Thymus (tissue), 11 donors: ENCODE measurements at regions not wholly inside any gene's neighbourhood (a gene's known extent, or its start where the extent isn't known, plus 50 kb on each side); places are given as distances from the start of the nearest gene placed in this dataset.
"Not testable (repeated sequence)": the region's sequence is repeated elsewhere in the genome, so short reads cannot be mapped to it uniquely, and the experiment has no call there.

Experiments
- DNase-seq, 9 donors: peaks; one replicate each; pipeline ENCODE4 v3.0.0-alpha.2; 2013; ENCODE audit warnings: low spot score in 9 of 9, low read depth in 6 of 9, missing footprints in 1 of 9
- H3K27ac ChIP-seq, 2 donors: one replicate each; pipeline ENCODE4 v1.5.1; 2013; ENCODE audit warnings: control low read depth in 1 of 2, low read depth in 1 of 2, low read length in 1 of 2, mild to moderate bottlenecking in 1 of 2, moderate library complexity in 1 of 2
- H3K27me3 ChIP-seq, 2 donors: one replicate each; pipeline ENCODE4 v1.5.1; 2013; ENCODE audit warnings: low read length in 1 of 2; ENCODE audit not compliant: control insufficient read depth in 2 of 2, insufficient read depth in 1 of 2
- H3K36me3 ChIP-seq, 2 donors: one replicate each; pipeline ENCODE4 v1.5.1; 2013; ENCODE audit warnings: low read length in 1 of 2, mild to moderate bottlenecking in 1 of 2, moderate library complexity in 1 of 2; ENCODE audit not compliant: control insufficient read depth in 2 of 2, insufficient read depth in 2 of 2
- H3K4me1 ChIP-seq, 2 donors: one replicate each; pipeline ENCODE4 v1.5.1; 2013; ENCODE audit warnings: low read length in 2 of 2; ENCODE audit not compliant: control insufficient read depth in 2 of 2, insufficient read depth in 2 of 2
- H3K4me3 ChIP-seq, 2 donors: one replicate each; pipeline ENCODE4 v1.5.1; 2013; ENCODE audit warnings: low read length in 2 of 2, control low read depth in 1 of 2, mild to moderate bottlenecking in 1 of 2
- H3K9me3 ChIP-seq, 2 donors: one replicate each; pipeline ENCODE4 v1.5.1; 2013; ENCODE audit warnings: low read length in 1 of 2, mild to moderate bottlenecking in 1 of 2; ENCODE audit not compliant: control insufficient read depth in 2 of 2, insufficient read depth in 1 of 2
- WGBS: extraction: QIAGEN DNeasy Blood & Tissue Kit; methylation state at CpG from one replicate; pipeline ENCODE4 v1.1.7; 2013; 5-methylcytosine and 5-hydroxymethylcytosine counted together
- donor health status: healthy.

- Histone ChIP-seq H3K4me3 (no peak overlapping the region), H3K4me1 (peaks cover 0 to 8% of the 10 kb centered on the region in 2 donors), H3K27me3 (peaks cover 0 to 7% of the 10 kb centered on the region in 2 donors), H3K27ac (no peak overlapping the region), H3K36me3 (no peaks in the 10 kb centered on the region), H3K9me3 (peaks cover 0 to 5% of the 10 kb centered on the region in 2 donors)
- DNase-seq = no peak
- 91% methylated on average over 9 of the region's 9 CpGs for WGBS
These were observed 191.9 kb downstream of the C9orf50 start for GRCh38 chr9:129428864-129429577.

DNA sequence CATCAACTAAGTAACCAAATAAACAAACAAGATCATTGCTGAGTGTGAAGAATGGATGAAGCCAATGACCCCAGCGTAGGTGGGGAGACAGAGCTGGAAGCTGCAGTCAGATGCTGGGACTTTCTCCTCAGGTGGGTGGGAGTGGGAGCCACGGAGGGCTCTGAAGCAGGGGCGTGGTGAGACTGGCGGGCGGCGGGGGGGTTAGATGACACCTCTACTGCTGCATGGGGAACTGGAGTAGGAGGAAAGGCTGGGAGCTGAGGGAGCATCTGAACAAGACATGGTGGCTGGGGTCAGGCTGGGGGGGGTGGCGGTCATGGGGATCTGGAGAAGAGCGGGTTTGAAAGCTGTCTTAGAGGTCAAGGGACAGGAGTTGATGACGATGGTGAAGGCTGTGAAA is 193.8 kb downstream of the C9orf50 start:
- no peak overlapping the region for H3K27ac ChIP-seq
- DNase-seq = no peak
- H3K4me1 ChIP-seq = peaks cover 0 to 16% of the 10 kb centered on the region in 2 donors
- no peak overlapping the region for H3K4me3 ChIP-seq
- 84% methylated on average over 9 of the region's 9 CpGs for WGBS
- H3K27me3 ChIP-seq = peaks cover 0 to 6% of the 10 kb centered on the region in 2 donors
- H3K36me3 ChIP-seq = no peaks in the 10 kb centered on the region
- peaks cover 0 to 8% of the 10 kb centered on the region in 2 donors for H3K9me3 ChIP-seq

DNA sequence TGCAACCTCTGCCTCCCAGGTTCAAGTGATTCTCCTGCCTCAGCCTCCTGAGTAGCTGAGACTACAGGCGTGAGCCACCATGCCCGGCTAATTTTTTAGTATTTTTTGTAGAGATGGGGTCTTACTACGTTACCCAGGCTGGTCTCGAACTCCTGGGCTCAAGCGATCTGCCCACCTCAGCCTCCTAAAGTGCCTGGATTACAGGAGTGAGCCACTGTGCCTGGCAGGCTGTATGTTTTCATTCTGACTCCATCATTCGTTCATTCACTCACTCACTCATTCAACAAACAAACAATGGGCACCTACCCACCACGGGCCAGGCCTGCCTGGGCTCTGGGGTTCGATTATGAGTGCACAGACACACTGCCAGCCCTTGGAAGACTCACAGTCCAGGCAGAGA is 197.1 kb downstream of the C9orf50 start:
- H3K9me3 ChIP-seq, H3K27ac ChIP-seq, H3K36me3 ChIP-seq, DNase-seq, H3K27me3 ChIP-seq, H3K4me3 ChIP-seq: not testable (repeated sequence)
- peaks cover 0 to 16% of the 10 kb centered on the region in 2 donors for H3K4me1 ChIP-seq
- WGBS = 97% methylated on average over 8 of the region's 8 CpGs

DNA sequence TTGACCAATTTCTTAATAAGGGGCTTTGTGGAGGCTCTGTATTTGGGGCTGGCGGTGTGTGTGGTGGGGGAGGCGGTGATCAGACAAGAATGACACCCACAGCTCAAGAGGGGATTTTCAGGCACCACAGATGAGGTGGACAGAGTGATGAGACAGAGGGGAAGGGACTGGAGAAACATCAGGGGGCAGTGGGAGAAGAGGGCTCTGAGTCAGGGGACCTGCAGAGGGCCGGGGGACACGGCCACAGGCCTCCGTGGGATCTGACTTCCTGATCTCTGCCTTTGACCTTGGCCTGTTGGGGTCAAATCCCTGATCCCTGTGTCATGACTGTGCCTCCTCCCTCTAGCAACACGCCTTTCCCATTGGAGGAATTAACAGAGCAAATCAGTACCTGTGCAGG is 197.7 kb downstream of the C9orf50 start:
- Histone ChIP-seq H3K4me1 (peaks cover 0 to 11% of the 10 kb centered on the region in 2 donors), H3K36me3 (no peaks in the 10 kb centered on the region), H3K9me3 (peaks cover 0 to 8% of the 10 kb centered on the region in 2 donors), H3K27ac (no peak overlapping the region), H3K27me3 (peaks cover 0 to 5% of the 10 kb centered on the region in 2 donors), H3K4me3 (no peak overlapping the region)
- no peak for DNase-seq
- 89% methylated on average over 6 of the region's 6 CpGs for WGBS

- peaks cover 0 to 5% of the 10 kb centered on the region in 2 donors for H3K27me3 ChIP-seq
- whole genome bisulfite sequencing = 23% methylated on average over 12 of the region's 12 CpGs
- peaks cover 0 to 11% of the 10 kb centered on the region in 2 donors for H3K4me1 ChIP-seq
- H3K4me3 ChIP-seq = no peak overlapping the region
- H3K9me3 ChIP-seq = peaks cover 0 to 8% of the 10 kb centered on the region in 2 donors
- no peak overlapping the region for H3K27ac ChIP-seq
- DNase-seq = no peak
- no peaks in the 10 kb centered on the region for H3K36me3 ChIP-seq
These were observed 198.1 kb downstream of the C9orf50 start for GRCh38 chr9:129422843-129423192.

DNA sequence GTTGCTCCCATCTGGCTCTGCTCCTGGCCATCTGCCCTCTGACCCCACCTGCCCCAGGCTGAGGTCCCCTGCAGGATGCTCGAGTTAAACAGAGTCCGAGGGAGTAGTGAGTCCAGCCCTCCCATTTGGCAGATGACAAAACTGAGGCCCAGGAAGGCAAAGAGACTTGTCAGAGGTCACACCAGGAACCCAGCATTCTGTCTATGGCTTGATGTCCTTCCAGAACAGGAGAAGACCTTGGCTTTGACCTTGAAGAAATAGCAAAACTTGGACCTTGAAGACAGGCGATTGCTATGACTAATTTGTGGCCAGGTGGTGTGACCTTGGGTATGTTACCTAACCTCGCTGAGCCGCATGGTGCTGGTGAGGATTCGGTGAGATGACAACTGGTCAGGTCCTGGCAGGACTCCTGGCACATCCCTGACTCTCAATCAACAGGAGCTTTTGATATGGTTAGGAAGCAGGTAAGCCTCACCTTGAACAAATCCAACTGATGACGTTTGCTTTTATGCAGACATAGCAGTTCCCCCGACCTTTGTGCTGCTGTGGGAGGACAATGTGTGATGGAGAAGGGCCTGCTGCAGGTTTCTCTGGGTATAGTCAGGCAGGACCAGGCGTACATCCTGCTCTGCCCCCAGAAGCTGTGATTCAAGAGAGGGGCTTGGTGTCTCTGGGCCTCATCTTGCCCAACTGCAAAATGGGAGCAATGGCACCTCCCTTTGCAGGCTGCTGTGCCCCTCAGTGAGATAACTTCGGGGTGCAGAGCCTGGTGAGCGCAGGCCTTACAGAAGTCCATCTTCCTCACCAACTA is 198.7 kb downstream of the C9orf50 start:
- H3K27me3 ChIP-seq = peaks cover 0 to 3% of the 10 kb centered on the region in 2 donors
- no peak for DNase-seq
- WGBS = 78% methylated on average over 11 of the region's 11 CpGs
- H3K4me3 ChIP-seq = no peak overlapping the region
- H3K9me3 ChIP-seq = peaks cover 0 to 8% of the 10 kb centered on the region in 2 donors
- H3K36me3 ChIP-seq = no peaks in the 10 kb centered on the region
- H3K4me1 ChIP-seq = peaks cover 0 to 11% of the 10 kb centered on the region in 2 donors
- no peak overlapping the region for H3K27ac ChIP-seq

- peaks cover 0 to 8% of the 10 kb centered on the region in 2 donors for H3K9me3 ChIP-seq
- H3K4me1 ChIP-seq = peaks cover 0 to 17% of the 10 kb centered on the region in 2 donors
- no peaks in the 10 kb centered on the region for H3K36me3 ChIP-seq
- H3K27ac ChIP-seq = no peak overlapping the region
- no peak for DNase-seq
- WGBS = 90% methylated on average over 29 of the region's 29 CpGs
- no peak overlapping the region for H3K4me3 ChIP-seq
- H3K27me3 ChIP-seq = peaks cover 0 to 3% of the 10 kb centered on the region in 2 donors
These were observed 199.5 kb downstream of the C9orf50 start for GRCh38 chr9:129421371-129421770.

- 94% methylated on average over 10 of the region's 10 CpGs for WGBS
- H3K36me3 ChIP-seq = no peaks in the 10 kb centered on the region
- H3K9me3 ChIP-seq = peaks cover 0 to 8% of the 10 kb centered on the region in 2 donors
These were observed 200.2 kb downstream of the C9orf50 start for GRCh38 chr9:129420721-129421120.

GRCh38 chr9:129419382-129419899 is 201.5 kb downstream of the C9orf50 start:
- DNase-seq = no peak
- peaks cover 0 to 3% of the 10 kb centered on the region in 2 donors for H3K27me3 ChIP-seq
- peaks cover 0 to 13% of the 10 kb centered on the region in 2 donors for H3K9me3 ChIP-seq
- H3K36me3 ChIP-seq = no peaks in the 10 kb centered on the region
- H3K4me3 ChIP-seq = no peak overlapping the region
- H3K4me1 ChIP-seq = peaks cover 10 to 36% of the 10 kb centered on the region in 2 donors
- WGBS = 92% methylated on average over 7 of the region's 7 CpGs
- H3K27ac ChIP-seq = no peak overlapping the region

More at GRCh38 chr9:129420721-129421120, 200.2 kb downstream of the C9orf50 start:
- Histone ChIP-seq H3K27me3 (peaks cover 0 to 3% of the 10 kb centered on the region in 2 donors), H3K4me1 (peaks cover 0 to 23% of the 10 kb centered on the region in 2 donors), H3K27ac (no peak overlapping the region), H3K4me3 (no peak overlapping the region)
- DNase-seq = no peak
